WI38 (cell line): ENCODE measurements at regions not wholly inside any gene's neighbourhood (a gene's known extent, or its start where the extent isn't known, plus 50 kb on each side); places are given as distances from the start of the nearest gene placed in this dataset.

Experiments used
- H3K4me3 ChIP-seq: 2 replicates; pipeline ENCODE4 v1.5.1; 2011; ENCODE audit warnings: low read depth, mild to moderate bottlenecking, control low read depth, low read length
- CTCF ChIP-seq: IDR thresholded peaks from 2 replicates; pipeline ENCODE4 v1.5.1; 2012; ENCODE audit warnings: low read depth, mild to moderate bottlenecking, control low read depth, low read length

DNA sequence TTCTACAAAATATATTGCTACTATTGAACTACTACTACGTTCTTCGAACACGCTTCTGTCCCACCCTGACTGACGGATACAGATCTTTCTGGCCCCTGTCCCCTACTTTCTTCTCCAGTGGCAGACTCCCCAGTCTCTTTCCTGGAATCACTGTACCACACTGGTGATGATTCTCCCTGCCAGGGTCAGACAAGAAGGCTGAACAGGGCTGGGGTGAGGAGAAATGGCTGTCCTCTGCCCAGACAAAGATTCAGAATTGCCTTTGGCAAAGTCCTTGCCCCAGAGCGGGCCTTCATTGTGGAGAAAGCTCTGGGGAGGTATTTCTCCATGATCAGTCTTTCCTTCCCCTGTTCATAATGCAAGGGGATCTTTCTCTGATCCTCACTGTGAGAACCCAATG is 1417.1 kb downstream of the BRD1 start:
- no peak overlapping the region for H3K4me3 ChIP-seq
- no peak for TF ChIP-seq CTCF

GRCh38 chr22:48407256-48407955 is 1420.3 kb downstream of the BRD1 start:
- no peak for TF ChIP-seq CTCF
- no peak overlapping the region for H3K4me3 ChIP-seq

DNA sequence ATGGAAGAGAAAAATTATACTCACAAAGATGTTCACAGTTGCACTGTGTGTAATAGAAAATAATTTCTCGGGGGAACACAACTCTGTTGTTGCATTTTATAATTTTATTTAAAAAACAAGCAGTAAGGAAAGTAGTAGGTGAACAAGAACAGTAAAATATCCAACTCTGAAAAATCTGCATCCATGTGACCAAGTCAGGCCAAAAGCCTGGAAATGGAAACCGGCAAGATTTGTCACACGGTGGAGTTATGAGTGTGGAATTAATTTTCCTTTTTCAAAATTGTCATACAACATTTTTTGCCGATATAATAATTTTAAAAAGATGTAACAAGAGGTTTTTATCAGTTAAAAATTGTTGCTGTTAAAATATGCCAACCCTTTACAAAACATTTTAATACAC is 1421.5 kb downstream of the BRD1 start:
- H3K4me3 ChIP-seq: no peak overlapping the region
- TF ChIP-seq CTCF: no peak

DNA sequence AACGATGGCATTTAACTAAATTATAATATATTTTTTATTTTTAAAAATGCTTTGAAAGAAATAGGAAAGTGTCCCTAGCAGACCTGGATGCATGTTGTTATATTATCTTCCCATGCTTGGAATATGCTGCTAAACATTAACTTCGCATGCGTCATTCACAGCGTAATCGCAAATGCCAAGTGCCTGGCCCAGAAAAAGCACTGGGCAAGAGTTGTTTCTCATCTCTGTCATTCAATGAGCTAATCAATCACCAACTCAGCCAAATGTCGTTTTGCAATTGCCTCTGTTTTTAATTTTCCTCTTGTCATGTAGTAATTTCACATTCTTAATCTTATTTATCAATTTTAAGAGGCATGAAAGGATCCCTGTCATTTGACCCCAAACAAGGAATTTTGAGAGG is 1421.9 kb downstream of the BRD1 start:
- H3K4me3 ChIP-seq: no peak overlapping the region
- TF ChIP-seq CTCF: no peak

DNA sequence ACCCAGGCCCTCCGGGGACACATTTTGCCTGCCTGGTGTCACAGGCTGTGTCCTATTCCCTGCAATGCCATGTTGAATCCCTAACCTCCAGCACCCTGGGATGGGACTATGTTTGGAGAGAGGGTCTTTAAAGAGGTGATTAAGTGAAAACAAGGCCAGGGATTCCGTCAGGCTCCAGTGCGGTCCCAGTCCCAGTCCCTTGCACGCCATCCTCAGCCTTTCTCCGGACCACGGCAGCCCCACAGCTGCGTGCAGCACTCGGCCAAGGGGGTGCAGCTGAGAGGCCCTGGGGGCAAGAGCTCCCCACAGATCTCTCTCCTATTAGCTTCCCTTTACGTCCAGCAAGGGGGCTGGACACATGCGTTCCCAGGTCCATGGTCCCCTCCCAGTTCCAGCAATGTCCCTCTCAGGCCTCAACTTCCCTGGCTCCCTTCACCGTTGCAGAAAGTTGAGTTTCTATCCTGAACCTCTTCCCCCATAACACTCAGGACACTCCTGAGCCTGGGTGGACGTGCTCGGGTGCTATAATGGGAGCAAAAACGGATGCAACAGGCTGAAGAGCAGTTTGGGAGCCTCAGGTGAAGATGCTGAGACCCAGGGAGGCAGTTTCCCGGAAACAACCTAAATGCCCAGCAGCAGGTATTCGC is 1422.7 kb downstream of the BRD1 start:
- H3K4me3 ChIP-seq: no peak overlapping the region
- TF ChIP-seq CTCF: no peak

GRCh38 chr22:48403521-48404403 is 1423.9 kb downstream of the BRD1 start:
- TF ChIP-seq CTCF: no peak

More at GRCh38 chr22:48403521-48404403, 1423.9 kb downstream of the BRD1 start:
- H3K4me3 ChIP-seq: no peak overlapping the region
